IMR-90 (cell line): ENCODE measurements at regions not wholly inside any gene's neighbourhood (a gene's known extent, or its start where the extent isn't known, plus 50 kb on each side); places are given as distances from the start of the nearest gene placed in this dataset.

Source experiments
- ATAC-seq: fragments of 200-7000 bp; cut with Tn5 transposase; 2 replicates; pipeline ENCODE4 v1.9.1; 2020; ENCODE audit warnings: low read depth, mild to moderate bottlenecking, moderate library complexity
- BruUV-seq: library from RNA; stranded (reverse); fragments of 400-500 nt; replicated peaks from 2 replicates; lab custom pipeline; 2021; lab: Mats Ljungman, UMichigan
- CTCF ChIA-PET: fragments of 300-600 bp; formaldehyde crosslinking; extraction: SDS; loops from one replicate; lab custom pipeline; 2021; ENCODE audit warnings: antibody characterized with exemption; lab: Yijun Ruan, JAX
- POLR2A ChIA-PET: fragments of 300-600 bp; sonication (Branson Sonifier 250); formaldehyde crosslinking; loops from one replicate; lab custom pipeline; 2022; ENCODE audit warnings: antibody characterized with exemption; ENCODE audit not compliant: unreplicated experiment; lab: Charles Lee
- DNase-seq: peaks from one replicate; pipeline ENCODE4 v3.0.0; 2013
- H2AFZ ChIP-seq: replicated peaks from 2 replicates; pipeline ENCODE3; 2013; ENCODE audit warnings: low read length, mild to moderate bottlenecking; ENCODE audit not compliant: poor library complexity
- H2AK5ac ChIP-seq: 2 replicates; pipeline ENCODE4 v1.6.1; 2013; ENCODE audit warnings: low read depth, low read length, inconsistent platforms
- H2AK9ac ChIP-seq: replicated peaks from 2 replicates; pipeline ENCODE3; 2013; ENCODE audit warnings: mild to moderate bottlenecking, low read depth, low read length, moderate library complexity; ENCODE audit not compliant: poor library complexity
- H2BK120ac ChIP-seq: 2 replicates; pipeline ENCODE4 v1.6.1; 2013; ENCODE audit warnings: low read depth, low read length, inconsistent platforms
- H2BK15ac ChIP-seq: 3 replicates; pipeline ENCODE4 v1.6.1; 2013; ENCODE audit warnings: low read depth, low read length, inconsistent platforms
- H2BK20ac ChIP-seq: 2 replicates; pipeline ENCODE4 v1.6.1; 2013; ENCODE audit warnings: low read depth, mild to moderate bottlenecking, inconsistent platforms, low read length, moderate library complexity
- H2BK5ac ChIP-seq: 2 replicates; pipeline ENCODE4 v1.6.1; 2013; ENCODE audit warnings: mild to moderate bottlenecking, low read depth, low read length, inconsistent platforms; ENCODE audit not compliant: poor library complexity, severe bottlenecking
- H3K14ac ChIP-seq: replicated peaks from 2 replicates; pipeline ENCODE4 v1.6.1; 2013; ENCODE audit warnings: low read depth, low read length, inconsistent platforms
- H3K18ac ChIP-seq: 2 replicates; pipeline ENCODE4 v1.6.1; 2013; ENCODE audit warnings: low read depth, low read length, control low read depth
- H3K23ac ChIP-seq: 2 replicates; pipeline ENCODE4 v1.6.1; 2013; ENCODE audit warnings: low read depth, low read length, inconsistent platforms
- H3K27ac ChIP-seq: 2 replicates; pipeline ENCODE4 v1.5.1; 2013; ENCODE audit warnings: mild to moderate bottlenecking, control low read depth, low read length; ENCODE audit not compliant: insufficient read depth
- H3K27me3 ChIP-seq: 2 replicates; pipeline ENCODE4 v1.6.1; 2013; ENCODE audit warnings: low read length; ENCODE audit not compliant: control insufficient read depth, insufficient read depth
- H3K36me3 ChIP-seq: 2 replicates; pipeline ENCODE4 v1.6.1; 2013; ENCODE audit warnings: low read length, mixed read lengths; ENCODE audit not compliant: control insufficient read depth, insufficient read depth
- H3K4ac ChIP-seq: 2 replicates; pipeline ENCODE4 v1.6.1; 2013; ENCODE audit warnings: low read depth, low read length, inconsistent platforms
- H3K4me1 ChIP-seq: 2 replicates; pipeline ENCODE4 v1.6.1; 2013; ENCODE audit warnings: low read length, mixed read lengths; ENCODE audit not compliant: control insufficient read depth, insufficient read depth
- H3K4me2 ChIP-seq: 2 replicates; pipeline ENCODE4 v1.6.1; 2013; ENCODE audit warnings: low read depth, mild to moderate bottlenecking, control low read depth, low read length, moderate library complexity
- H3K4me3 ChIP-seq: 2 replicates; pipeline ENCODE4 v1.5.1; 2013; ENCODE audit warnings: low read depth, mild to moderate bottlenecking, control low read depth, low read length, moderate library complexity; ENCODE audit not compliant: insufficient read depth
- H3K56ac ChIP-seq: 2 replicates; pipeline ENCODE4 v1.6.1; 2013; ENCODE audit warnings: low read length, inconsistent platforms; ENCODE audit not compliant: insufficient read depth; ENCODE audit errors: extremely low read depth
- H3K79me1 ChIP-seq, 2 experiments: 2 replicates each; pipeline ENCODE4 v1.6.1; 2013; ENCODE audit warnings: low read length in 2 of 2, inconsistent platforms in 1 of 2, low read depth in 1 of 2
- H3K9ac ChIP-seq: 2 replicates; pipeline ENCODE4 v1.6.1; 2013; ENCODE audit warnings: low read depth, low read length, control low read depth
- H3K9me1 ChIP-seq: 2 replicates; pipeline ENCODE4 v1.6.1; 2013; ENCODE audit warnings: low read length, inconsistent platforms; ENCODE audit not compliant: insufficient read depth
- H3K9me3 ChIP-seq: 2 replicates; pipeline ENCODE4 v1.6.1; 2013; ENCODE audit warnings: low read length; ENCODE audit not compliant: control insufficient read depth, insufficient read depth
- H4K20me1 ChIP-seq: 2 replicates; pipeline ENCODE4 v1.6.1; 2013; ENCODE audit warnings: low read length, inconsistent platforms; ENCODE audit not compliant: insufficient read depth
- H4K5ac ChIP-seq: 2 replicates; pipeline ENCODE4 v1.6.1; 2013; ENCODE audit warnings: mild to moderate bottlenecking, low read depth, low read length, control low read depth
- H4K8ac ChIP-seq, 2 experiments: 2 replicates each; pipeline ENCODE4 v1.6.1; 2013; ENCODE audit warnings: low read depth in 2 of 2, low read length in 2 of 2, control low read depth in 1 of 2, inconsistent platforms in 1 of 2
- H4K91ac ChIP-seq: 2 replicates; pipeline ENCODE4 v1.6.1; 2013; ENCODE audit warnings: low read depth, low read length, inconsistent platforms; ENCODE audit not compliant: insufficient read depth
- MAFK ChIP-seq: IDR thresholded peaks from 2 replicates; pipeline ENCODE4 v1.6.1; 2012; ENCODE audit warnings: low read depth, low read length, improper control_type of control experiment
- MXI1 ChIP-seq: IDR thresholded peaks from 2 replicates; pipeline ENCODE4 v1.6.1; 2012; ENCODE audit warnings: low read depth, mild to moderate bottlenecking, low read length, moderate library complexity, borderline replicate concordance
- POLR2A ChIP-seq: IDR thresholded peaks from 2 replicates; pipeline ENCODE4 v1.6.1; 2012; ENCODE audit warnings: mild to moderate bottlenecking, low read depth, low read length
- RAD21 ChIP-seq: IDR thresholded peaks from 2 replicates; pipeline ENCODE4 v1.6.1; 2012; ENCODE audit warnings: low read length, improper control_type of control experiment
- SMC3 ChIP-seq: fragments of 150-350 bp; IDR thresholded peaks from 2 replicates; pipeline ENCODE4 v1.6.1; 2016; ENCODE audit warnings: low read depth, mild to moderate bottlenecking, antibody characterized with exemption, low read length, moderate library complexity
- WGBS, 2 experiments: methylation state at CpG; one replicate each; pipeline versions ENCODE4 v1.1.5 to v1.1.7; 2013; ENCODE audit warnings: missing lambda C conversion rate in 2 of 2; ENCODE audit not compliant: insufficient read length in 1 of 2; ENCODE audit errors: extremely low coverage in 2 of 2; 5-methylcytosine and 5-hydroxymethylcytosine counted together
- dilution Hi-C: fragments of 300-500 bp; cut with HindIII; formaldehyde crosslinking; loops from one replicate; pipeline ENCODE4 v1.14.3; 2018; ENCODE audit warnings: low sequenced_read_pairs; ENCODE audit not compliant: unreplicated experiment
- in situ Hi-C: fragments of 300-500 bp; cut with MboI; formaldehyde crosslinking; loops from 3 replicates; pipeline ENCODE4 v1.14.3; 2019; ENCODE audit warnings: low sequenced_read_pairs, inconsistent platforms, mixed read lengths
- intact Hi-C: fragments of 100-400 bp; cut with micrococcal nuclease; formaldehyde crosslinking; loops from 2 replicates; pipeline ENCODE4 v1.10.0; 2022
- TF ChIP-seq, protein P1 (sequence below): fragments of 150-350 bp; IDR thresholded peaks from 2 replicates; pipeline ENCODE4 v1.6.1; 2017; ENCODE audit warnings: mild to moderate bottlenecking, antibody characterized with exemption, low read length, low read depth

DNA sequence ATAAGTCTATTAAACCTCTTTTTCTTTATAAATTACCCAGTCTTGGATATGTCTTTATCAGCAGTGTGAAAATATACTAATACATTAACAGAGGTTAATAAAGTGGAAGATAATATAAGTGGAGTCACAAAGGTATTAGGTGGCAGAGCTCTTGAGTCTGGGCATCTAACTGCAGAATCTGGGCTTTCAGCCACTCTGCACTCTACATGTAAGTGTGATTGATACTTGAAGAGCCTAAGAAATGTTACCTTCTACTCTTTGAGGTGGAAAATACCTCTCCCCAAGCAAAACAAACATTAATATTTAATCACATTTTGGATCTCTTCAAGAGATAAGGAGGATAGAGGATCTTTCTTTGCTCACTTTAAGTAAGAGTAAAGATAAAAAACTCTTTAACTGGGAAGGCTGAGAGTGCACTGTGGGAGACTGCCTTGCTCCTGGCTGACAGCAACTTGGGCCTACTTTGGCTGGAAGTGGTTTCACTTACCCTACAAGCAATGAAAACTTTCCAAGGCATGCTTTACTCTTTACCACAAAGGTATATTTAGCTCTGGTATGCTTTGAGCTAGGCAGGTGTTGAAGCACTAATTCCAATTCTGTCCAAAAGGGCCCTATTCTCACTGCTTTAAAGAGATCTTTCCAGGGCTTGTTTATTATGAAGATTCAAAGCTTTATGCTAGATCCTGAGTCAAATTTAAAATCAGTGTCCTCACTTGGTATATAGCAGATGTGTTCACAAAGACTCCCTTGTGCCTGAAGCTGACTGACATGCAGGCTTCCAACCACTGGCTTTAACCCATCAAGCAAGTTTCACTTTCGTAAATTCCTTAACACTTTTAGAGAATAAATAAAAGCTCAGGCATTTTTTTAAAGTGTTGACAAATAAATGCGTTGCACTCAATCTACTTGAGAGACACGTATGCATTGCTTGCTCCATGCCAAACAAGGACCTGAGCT, 245.3 kb upstream of the ZP4 start (continued):
- TF ChIP-seq SMC3 (no peak), POLR2A (no peak)

DNA sequence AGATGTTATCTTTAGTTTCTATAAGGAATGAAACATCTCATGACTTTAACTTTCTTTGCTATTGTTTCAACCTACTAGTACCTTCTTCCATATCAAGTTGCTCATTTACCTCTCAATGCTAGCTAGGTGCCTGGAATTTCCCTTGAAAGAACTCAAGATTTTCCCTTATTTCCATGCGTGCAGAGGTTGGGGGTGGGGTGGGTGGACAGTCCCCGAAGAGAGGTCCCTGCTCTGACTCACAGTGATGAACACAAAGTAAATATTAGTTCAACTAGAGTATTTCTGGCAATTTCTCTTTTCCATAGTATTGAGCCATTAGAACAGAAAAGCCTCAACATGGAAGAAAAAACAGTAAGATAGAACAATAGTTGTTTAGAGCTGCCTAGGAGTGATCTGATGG, 239.0 kb upstream of the ZP4 start:
- H2BK20ac ChIP-seq: no peak overlapping the region
- no peak overlapping the region for H2AFZ ChIP-seq
- no peak overlapping the region for H4K5ac ChIP-seq
- H2AK9ac ChIP-seq: no peak overlapping the region
- no peak overlapping the region for H2BK15ac ChIP-seq
- intact Hi-C loops: no loop called here
- dilution Hi-C loops: no loop called here
- H2BK120ac ChIP-seq: no peak overlapping the region
- no peak overlapping the region for H2BK5ac ChIP-seq
- no peak overlapping the region for H3K4me3 ChIP-seq
- no peaks in the 10 kb centered on the region for H3K9me1 ChIP-seq
- H3K9me3 ChIP-seq: peaks cover 3% of the 10 kb centered on the region; the same call in 1 of the 2 replicates
- ATAC-seq: peak; percentile 48
- no TSS peak for BruUV-seq
- TF ChIP-seq RAD21 (no peak), MAFK (no peak), MXI1 (no peak)
- TF ChIP-seq, protein P1, sequence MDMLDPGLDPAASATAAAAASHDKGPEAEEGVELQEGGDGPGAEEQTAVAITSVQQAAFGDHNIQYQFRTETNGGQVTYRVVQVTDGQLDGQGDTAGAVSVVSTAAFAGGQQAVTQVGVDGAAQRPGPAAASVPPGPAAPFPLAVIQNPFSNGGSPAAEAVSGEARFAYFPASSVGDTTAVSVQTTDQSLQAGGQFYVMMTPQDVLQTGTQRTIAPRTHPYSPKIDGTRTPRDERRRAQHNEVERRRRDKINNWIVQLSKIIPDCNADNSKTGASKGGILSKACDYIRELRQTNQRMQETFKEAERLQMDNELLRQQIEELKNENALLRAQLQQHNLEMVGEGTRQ: no peak
- no peaks in the 10 kb centered on the region for H3K36me3 ChIP-seq
- in situ Hi-C loops: no loop called here
- no CpG with 5 or more reads among the region's 2 CpGs for WGBS, 2 experiments
- H3K14ac ChIP-seq: no peak overlapping the region
- H2AK5ac ChIP-seq: no peak overlapping the region
- no peaks in the 10 kb centered on the region for H3K4me1 ChIP-seq
- H3K9ac ChIP-seq: no peak overlapping the region
- H3K23ac ChIP-seq: no peak overlapping the region
- H3K4ac ChIP-seq: no peak overlapping the region
- no peaks in the 10 kb centered on the region for H3K27me3 ChIP-seq
- H3K79me1 ChIP-seq: no peaks in the 10 kb centered on the region
- no peak overlapping the region for H3K56ac ChIP-seq
- H3K27ac ChIP-seq: no peak overlapping the region
- H3K4me2 ChIP-seq: no peak overlapping the region
- no peak overlapping the region for H3K18ac ChIP-seq
- ChIA-PET CTCF (no interaction called here), POLR2A (no interaction called here)
- H4K8ac ChIP-seq: no peak overlapping the region
- no peaks in the 10 kb centered on the region for H4K20me1 ChIP-seq
- DNase-seq: no peak
- no peak overlapping the region for H4K91ac ChIP-seq
